Astrocyte (in vitro differentiated cells and primary cell): ENCODE measurements at regions not wholly inside any gene's neighbourhood (a gene's known extent, or its start where the extent isn't known, plus 50 kb on each side); places are given as distances from the start of the nearest gene placed in this dataset.

ENCODE experiments used
- DNase-seq: peaks from one replicate; pipeline ENCODE4 v3.0.0-alpha.2; 2010; ENCODE audit warnings: low read depth
- FAIRE-seq: peaks from 2 replicates; lab custom pipeline; 2011; peaks lifted over from hg19 to GRCh38; lab: Jason Lieb, UNC
- H2AFZ ChIP-seq: 2 replicates; pipeline ENCODE4 v1.6.0; 2012; ENCODE audit warnings: low read depth, low read length, inconsistent platforms
- H3K27ac ChIP-seq: 2 replicates; pipeline ENCODE4 v1.5.1; 2011; ENCODE audit warnings: low read depth, low read length, inconsistent platforms
- H3K27me3 ChIP-seq: 2 replicates; pipeline ENCODE4 v1.6.0; 2011; ENCODE audit warnings: low read length, inconsistent platforms; ENCODE audit not compliant: insufficient read depth
- H3K36me3 ChIP-seq: 2 replicates; pipeline ENCODE4 v1.5.1; 2011; ENCODE audit warnings: low read length, inconsistent platforms; ENCODE audit not compliant: insufficient read depth
- H3K4me1 ChIP-seq: 2 replicates; pipeline ENCODE4 v1.5.1; 2011; ENCODE audit warnings: low read length, inconsistent platforms; ENCODE audit not compliant: insufficient read depth
- H3K4me2 ChIP-seq: 2 replicates; pipeline ENCODE4 v1.6.0; 2012; ENCODE audit warnings: low read length, inconsistent platforms
- H3K4me3 ChIP-seq: 2 replicates; pipeline ENCODE4 v1.5.1; 2011; ENCODE audit warnings: low read depth, mild to moderate bottlenecking, low read length, inconsistent platforms; ENCODE audit not compliant: insufficient read depth
- H3K79me2 ChIP-seq: 2 replicates; pipeline ENCODE4 v1.6.0; 2012; ENCODE audit warnings: mild to moderate bottlenecking, low read length, inconsistent platforms; ENCODE audit not compliant: insufficient read depth
- H3K9ac ChIP-seq: 2 replicates; pipeline ENCODE4 v1.6.0; 2012; ENCODE audit warnings: mild to moderate bottlenecking, low read length, inconsistent platforms
- H3K9me3 ChIP-seq: 2 replicates; pipeline ENCODE4 v1.5.1; 2012; ENCODE audit warnings: low read depth, mild to moderate bottlenecking, low read length, inconsistent platforms; ENCODE audit not compliant: insufficient read depth
- H4K20me1 ChIP-seq: 2 replicates; pipeline ENCODE4 v1.6.0; 2012; ENCODE audit warnings: low read length, inconsistent platforms; ENCODE audit not compliant: insufficient read depth
- H3K27ac Mint-ChIP-seq: one replicate; pipeline ENCODE4 v1.8.0; 2021; ENCODE audit warnings: mild to moderate bottlenecking, mixed read lengths; ENCODE audit not compliant: unreplicated experiment
- H3K27me3 Mint-ChIP-seq: one replicate; pipeline ENCODE4 v1.8.0; 2021; ENCODE audit warnings: low read depth, mixed read lengths; ENCODE audit not compliant: unreplicated experiment
- H3K36me3 Mint-ChIP-seq: one replicate; pipeline ENCODE4 v1.8.0; 2021; ENCODE audit warnings: low read depth, mixed read lengths; ENCODE audit not compliant: unreplicated experiment
- H3K4me1 Mint-ChIP-seq: one replicate; pipeline ENCODE4 v1.8.0; 2021; ENCODE audit warnings: low read depth, mixed read lengths; ENCODE audit not compliant: unreplicated experiment
- H3K4me3 Mint-ChIP-seq: one replicate; pipeline ENCODE4 v1.8.0; 2021; ENCODE audit warnings: mild to moderate bottlenecking, moderate library complexity, mixed read lengths; ENCODE audit not compliant: unreplicated experiment
- H3K9me3 Mint-ChIP-seq: one replicate; pipeline ENCODE4 v1.8.0; 2021; ENCODE audit warnings: mild to moderate bottlenecking, mixed read lengths; ENCODE audit not compliant: unreplicated experiment
- EZH2 ChIP-seq: IDR thresholded peaks from 2 replicates; pipeline ENCODE4 v1.6.1; 2012; ENCODE audit warnings: mild to moderate bottlenecking, low read length, inconsistent platforms; ENCODE audit not compliant: insufficient read depth
- TF ChIP-seq, protein P1 (sequence below): IDR thresholded peaks from 2 replicates; pipeline ENCODE4 v1.5.1; 2011; ENCODE audit warnings: low read depth, mild to moderate bottlenecking, inconsistent platforms, low read length, moderate library complexity; ENCODE audit not compliant: insufficient read depth

GRCh38 chr4:186839122-186840037 lies 115.7 kb upstream of the FAT1 start:
- Histone ChIP-seq H3K9ac (peak overlapping the region; percentile 77), H3K4me1 (peaks cover 16% of the 10 kb centered on the region), H3K4me3 (peak overlapping the region; percentile 35), H3K36me3 (no peaks in the 10 kb centered on the region), H2AFZ (peak overlapping the region; percentile 80), H4K20me1 (no peaks in the 10 kb centered on the region), H3K9me3 (no peaks in the 10 kb centered on the region), H3K27ac (peak overlapping the region; percentile 79), H3K4me2 (peak overlapping the region; percentile 83), H3K27me3 (no peaks in the 10 kb centered on the region), H3K79me2 (no peaks in the 10 kb centered on the region)
- peak overlapping the region; percentile 87 for H3K27ac Mint-ChIP-seq
- H3K36me3 Mint-ChIP-seq, result no peaks in the 10 kb centered on the region
- FAIRE-seq (peak; percentile 76), DNase-seq (peak; percentile 83)
- H3K4me3 Mint-ChIP-seq, result no peak overlapping the region
- TF ChIP-seq, protein P1, sequence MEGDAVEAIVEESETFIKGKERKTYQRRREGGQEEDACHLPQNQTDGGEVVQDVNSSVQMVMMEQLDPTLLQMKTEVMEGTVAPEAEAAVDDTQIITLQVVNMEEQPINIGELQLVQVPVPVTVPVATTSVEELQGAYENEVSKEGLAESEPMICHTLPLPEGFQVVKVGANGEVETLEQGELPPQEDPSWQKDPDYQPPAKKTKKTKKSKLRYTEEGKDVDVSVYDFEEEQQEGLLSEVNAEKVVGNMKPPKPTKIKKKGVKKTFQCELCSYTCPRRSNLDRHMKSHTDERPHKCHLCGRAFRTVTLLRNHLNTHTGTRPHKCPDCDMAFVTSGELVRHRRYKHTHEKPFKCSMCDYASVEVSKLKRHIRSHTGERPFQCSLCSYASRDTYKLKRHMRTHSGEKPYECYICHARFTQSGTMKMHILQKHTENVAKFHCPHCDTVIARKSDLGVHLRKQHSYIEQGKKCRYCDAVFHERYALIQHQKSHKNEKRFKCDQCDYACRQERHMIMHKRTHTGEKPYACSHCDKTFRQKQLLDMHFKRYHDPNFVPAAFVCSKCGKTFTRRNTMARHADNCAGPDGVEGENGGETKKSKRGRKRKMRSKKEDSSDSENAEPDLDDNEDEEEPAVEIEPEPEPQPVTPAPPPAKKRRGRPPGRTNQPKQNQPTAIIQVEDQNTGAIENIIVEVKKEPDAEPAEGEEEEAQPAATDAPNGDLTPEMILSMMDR, result no peak
- no peak for TF ChIP-seq EZH2
- peaks cover 10% of the 10 kb centered on the region for H3K4me1 Mint-ChIP-seq
- H3K27me3 Mint-ChIP-seq, result no peaks in the 10 kb centered on the region
- no peaks in the 10 kb centered on the region for H3K9me3 Mint-ChIP-seq

DNA sequence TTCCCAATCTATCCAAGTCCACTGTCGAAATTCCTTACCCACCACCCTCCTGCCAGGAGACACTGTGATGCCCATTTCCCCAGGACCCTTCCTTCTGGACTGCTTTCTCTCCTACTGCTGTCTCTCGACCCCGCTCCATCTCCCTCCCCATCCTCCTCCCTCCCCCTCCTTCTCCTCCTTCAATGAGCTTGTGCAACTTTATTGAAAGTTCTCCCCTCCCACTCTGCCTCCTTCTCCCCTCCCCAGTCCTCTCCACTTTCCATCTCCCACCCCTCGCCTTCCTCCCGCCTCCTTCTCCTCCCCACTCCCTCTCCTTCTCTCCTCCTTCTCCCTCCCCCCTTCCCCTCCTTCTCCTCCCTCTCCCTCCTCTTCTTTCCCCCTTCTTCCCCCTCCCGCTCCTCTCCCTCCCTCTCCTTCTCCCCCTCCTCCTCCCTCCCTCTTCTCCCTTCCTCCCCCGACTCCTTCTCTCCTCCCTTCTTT lies 116.6 kb upstream of the FAT1 start:
- no peaks in the 10 kb centered on the region for H3K27me3 Mint-ChIP-seq
- H3K36me3 Mint-ChIP-seq, result no peaks in the 10 kb centered on the region
- H3K4me1 Mint-ChIP-seq, result peaks cover 17% of the 10 kb centered on the region
- H3K36me3 ChIP-seq, result no peaks in the 10 kb centered on the region
- H3K27me3 ChIP-seq, result no peaks in the 10 kb centered on the region
- peak overlapping the region; percentile 35 for H3K4me3 ChIP-seq
- DNase-seq (no peak), FAIRE-seq (no peak)
- TF ChIP-seq, protein P1, result no peak
- TF ChIP-seq EZH2, result no peak
- peak overlapping the region; percentile 79 for H3K27ac ChIP-seq
- H4K20me1 ChIP-seq, result no peaks in the 10 kb centered on the region
- no peak overlapping the region for H3K27ac Mint-ChIP-seq
- H3K9me3 ChIP-seq, result no peaks in the 10 kb centered on the region
- peaks cover 23% of the 10 kb centered on the region for H3K4me1 ChIP-seq
- H3K4me2 ChIP-seq, result peak overlapping the region; percentile 83
- no peaks in the 10 kb centered on the region for H3K9me3 Mint-ChIP-seq
- H3K79me2 ChIP-seq, result no peaks in the 10 kb centered on the region
- H2AFZ ChIP-seq, result no peak overlapping the region
- H3K9ac ChIP-seq, result peak overlapping the region; percentile 77
- no peak overlapping the region for H3K4me3 Mint-ChIP-seq
